ENCODE measurements at regions not wholly inside any gene's neighbourhood (a gene's known extent, or its start where the extent isn't known, plus 50 kb on each side); places are given as distances from the start of the nearest gene placed in this dataset.
A peak's percentile ranks its signal among the peaks of the same experiment; 100 is the strongest.

DNA sequence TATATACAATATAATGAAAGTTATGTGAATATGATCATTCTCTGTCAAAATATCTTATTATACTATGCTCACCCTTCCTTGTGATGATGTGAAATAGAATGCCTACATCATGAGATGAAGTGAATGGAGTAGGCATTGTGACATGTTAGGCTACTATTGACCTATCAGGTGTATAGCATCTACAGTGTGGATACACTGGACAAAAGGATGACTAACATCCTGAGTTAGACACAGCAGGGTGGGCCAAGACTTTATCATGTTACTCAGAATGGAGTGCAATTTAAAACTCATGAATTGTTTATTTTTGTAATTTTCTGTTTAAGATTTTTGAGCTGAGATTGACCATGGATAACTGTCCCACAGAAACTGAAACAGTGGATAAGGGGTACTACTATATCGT, 53.4 kb upstream of the NAV3 start:
- Histone ChIP-seq H3K9ac (ENCODE audit: low read length in 5 of 5) (no peak overlapping the region), H3K27ac (ENCODE audit: low read depth, low read length) (no peak overlapping the region), H3K4me1 (ENCODE audit: control insufficient read depth in 5 of 5, insufficient read depth in 5 of 5, low read length in 5 of 5) (peaks cover 0 to 13% (median 0%) of the 10 kb centered on the region in 5 donors)

DNA sequence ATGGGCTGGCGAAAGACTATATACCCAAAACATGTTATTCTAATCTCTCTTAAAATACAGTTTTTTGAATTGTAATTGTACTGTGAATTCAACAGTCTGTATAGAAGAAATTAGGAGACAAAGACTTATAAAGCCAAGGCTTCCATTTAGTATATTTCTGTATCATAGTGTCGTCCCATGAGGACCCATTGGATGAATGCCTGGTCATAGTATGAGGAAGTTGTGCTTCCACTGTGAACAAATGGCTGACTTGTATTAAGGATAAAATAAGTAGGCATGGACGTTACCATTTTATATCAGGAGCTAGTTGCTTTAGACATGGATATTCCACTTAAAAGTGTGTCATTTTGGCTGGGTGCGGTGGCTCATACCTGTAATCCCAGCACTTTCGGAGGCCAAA, 55.9 kb upstream of the NAV3 start:
- Histone ChIP-seq H3K9me3 (ENCODE audit: control insufficient read depth in 5 of 5, low read length in 5 of 5) (no peaks in the 10 kb centered on the region), H3K36me3 (ENCODE audit: control insufficient read depth in 5 of 5, insufficient read depth in 5 of 5, low read length in 5 of 5) (no peaks in the 10 kb centered on the region), H3K27ac (ENCODE audit: low read depth, low read length) (no peak overlapping the region), H3K9ac (ENCODE audit: low read length in 5 of 5) (no peak overlapping the region), H3K27me3 (ENCODE audit: control insufficient read depth in 5 of 5, insufficient read depth in 4 of 5, low read length in 5 of 5) (no peaks in the 10 kb centered on the region), H3K4me3 (ENCODE audit: low read depth in 1 of 5, low read length in 5 of 5) (no peak overlapping the region), H3K4me1 (ENCODE audit: control insufficient read depth in 5 of 5, insufficient read depth in 5 of 5, low read length in 5 of 5) (peaks cover 0 to 8% (median 0%) of the 10 kb centered on the region in 5 donors)

More for the DNA sequence above, 53.4 kb upstream of the NAV3 start:
- no peaks in the 10 kb centered on the region for H3K27me3 ChIP-seq (ENCODE audit: control insufficient read depth in 5 of 5, insufficient read depth in 4 of 5, low read length in 5 of 5)
- H3K36me3 ChIP-seq (ENCODE audit: control insufficient read depth in 5 of 5, insufficient read depth in 5 of 5, low read length in 5 of 5) = no peaks in the 10 kb centered on the region
- H3K9me3 ChIP-seq (ENCODE audit: control insufficient read depth in 5 of 5, low read length in 5 of 5) = no peaks in the 10 kb centered on the region
- no peak overlapping the region for H3K4me3 ChIP-seq (ENCODE audit: low read depth in 1 of 5, low read length in 5 of 5)

DNA sequence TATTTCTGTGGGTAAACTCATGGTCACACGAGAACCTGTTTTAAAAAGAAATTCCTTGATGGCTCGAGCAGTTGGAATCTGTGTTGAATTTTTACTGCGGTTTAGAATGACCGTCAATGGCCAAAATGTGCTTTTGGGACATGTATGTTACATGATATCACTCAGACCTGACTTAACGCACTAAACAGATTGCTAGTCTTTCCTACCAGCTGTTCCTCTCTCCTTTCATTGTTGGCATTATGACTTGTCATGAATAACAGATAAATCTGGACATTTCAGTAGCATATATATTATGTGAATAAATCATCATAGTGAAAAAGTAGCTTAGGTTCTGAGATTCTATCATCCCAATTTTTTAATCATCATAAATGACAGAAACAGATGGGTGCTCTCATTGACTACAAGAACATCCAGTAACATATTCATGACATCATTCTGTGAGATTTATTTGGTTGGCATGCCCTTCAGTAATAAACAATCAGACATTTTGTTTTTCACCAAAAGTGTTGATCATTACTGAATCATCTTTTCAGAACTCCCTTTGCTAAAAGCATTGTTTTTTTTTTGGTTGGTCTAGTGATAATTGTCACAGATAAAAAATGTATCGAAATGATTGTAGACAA, 57.9 kb upstream of the NAV3 start:
- no peak overlapping the region for H3K4me3 ChIP-seq (ENCODE audit: low read depth in 1 of 5, low read length in 5 of 5)
- H3K4me1 ChIP-seq (ENCODE audit: control insufficient read depth in 5 of 5, insufficient read depth in 5 of 5, low read length in 5 of 5) = no peaks in the 10 kb centered on the region
- no peaks in the 10 kb centered on the region for H3K36me3 ChIP-seq (ENCODE audit: control insufficient read depth in 5 of 5, insufficient read depth in 5 of 5, low read length in 5 of 5)
- H3K27me3 ChIP-seq (ENCODE audit: control insufficient read depth in 5 of 5, insufficient read depth in 4 of 5, low read length in 5 of 5) = no peaks in the 10 kb centered on the region
- H3K27ac ChIP-seq (ENCODE audit: low read depth, low read length) = no peak overlapping the region
- peaks cover 0 to 6% (median 2%) of the 10 kb centered on the region in 5 donors for H3K9me3 ChIP-seq (ENCODE audit: control insufficient read depth in 5 of 5, low read length in 5 of 5)
- H3K9ac ChIP-seq (ENCODE audit: low read length in 5 of 5) = no peak overlapping the region

DNA sequence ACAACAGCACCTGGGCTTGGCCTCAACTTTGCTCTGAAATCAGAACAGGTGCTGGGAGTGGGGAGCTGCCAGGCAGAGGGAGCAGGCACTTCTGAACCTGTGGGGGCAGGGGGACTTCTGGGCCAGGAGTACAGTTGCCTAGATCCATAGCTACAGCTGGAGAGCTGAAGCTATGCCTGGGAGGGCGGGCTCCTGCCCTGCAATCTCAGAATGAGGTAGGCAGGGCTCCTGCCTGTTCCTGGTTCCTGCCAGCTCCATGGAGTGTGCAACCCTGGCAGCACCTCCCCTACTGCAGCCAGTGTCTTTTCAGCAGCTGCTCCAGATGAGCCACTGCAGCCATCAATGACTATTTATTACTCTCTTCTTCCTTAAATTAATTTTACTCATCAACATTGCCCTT, 62.1 kb upstream of the NAV3 start:
- H3K4me1 ChIP-seq (ENCODE audit: control insufficient read depth in 5 of 5, insufficient read depth in 5 of 5, low read length in 5 of 5) = peaks cover 0 to 24% (median 9%) of the 10 kb centered on the region in 5 donors
- no peak overlapping the region for H3K4me3 ChIP-seq (ENCODE audit: low read depth in 1 of 5, low read length in 5 of 5)
- peaks cover 0 to 2% (median 0%) of the 10 kb centered on the region in 5 donors for H3K36me3 ChIP-seq (ENCODE audit: control insufficient read depth in 5 of 5, insufficient read depth in 5 of 5, low read length in 5 of 5)
- no peak overlapping the region for H3K27ac ChIP-seq (ENCODE audit: low read depth, low read length)
- no peak overlapping the region for H3K9ac ChIP-seq (ENCODE audit: low read length in 5 of 5)
- H3K27me3 ChIP-seq (ENCODE audit: control insufficient read depth in 5 of 5, insufficient read depth in 4 of 5, low read length in 5 of 5) = no peaks in the 10 kb centered on the region
- H3K9me3 ChIP-seq (ENCODE audit: control insufficient read depth in 5 of 5, low read length in 5 of 5) = peaks cover 0 to 11% (median 4%) of the 10 kb centered on the region in 5 donors

DNA sequence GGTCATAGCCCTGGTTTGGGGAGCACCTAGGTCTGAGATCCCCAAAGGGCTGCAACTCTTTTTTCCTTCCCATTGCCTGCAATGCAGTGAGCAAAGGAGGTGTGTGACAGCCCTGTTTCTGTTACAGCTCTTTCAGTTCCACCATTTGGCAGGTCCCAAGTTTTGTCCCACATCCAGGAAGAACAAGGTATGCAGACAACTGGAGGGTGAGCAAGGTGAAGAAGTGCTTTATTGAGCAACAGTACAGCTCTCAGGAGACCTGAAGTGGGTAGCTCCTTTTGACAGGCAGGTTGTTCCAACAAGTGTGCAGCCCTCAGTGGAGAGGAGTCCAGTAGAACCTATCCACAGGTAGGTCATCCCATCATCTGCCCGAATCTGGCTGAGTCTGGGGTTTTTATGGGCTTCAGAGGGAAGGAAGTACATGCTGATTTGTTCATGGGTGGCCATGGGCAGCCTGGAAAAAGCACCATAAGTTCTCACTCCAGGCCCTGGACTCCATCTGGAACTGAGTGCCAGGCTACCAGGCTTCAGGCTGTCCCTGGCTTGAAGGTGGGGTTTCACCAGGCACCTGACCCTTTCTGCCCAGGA, 62.8 kb upstream of the NAV3 start:
- peaks cover 0 to 11% (median 4%) of the 10 kb centered on the region in 5 donors for H3K9me3 ChIP-seq (ENCODE audit: control insufficient read depth in 5 of 5, low read length in 5 of 5)
- no peaks in the 10 kb centered on the region for H3K27me3 ChIP-seq (ENCODE audit: control insufficient read depth in 5 of 5, insufficient read depth in 4 of 5, low read length in 5 of 5)
- H3K9ac ChIP-seq (ENCODE audit: low read length in 5 of 5) = no peak overlapping the region
- no peak overlapping the region for H3K27ac ChIP-seq (ENCODE audit: low read depth, low read length)
- H3K4me1 ChIP-seq (ENCODE audit: control insufficient read depth in 5 of 5, insufficient read depth in 5 of 5, low read length in 5 of 5) = peaks cover 0 to 24% (median 9%) of the 10 kb centered on the region in 5 donors
- H3K4me3 ChIP-seq (ENCODE audit: low read depth in 1 of 5, low read length in 5 of 5) = peak overlapping the region in 1 of 5 donors; percentile 17
- H3K36me3 ChIP-seq (ENCODE audit: control insufficient read depth in 5 of 5, insufficient read depth in 5 of 5, low read length in 5 of 5) = peaks cover 0 to 2% (median 0%) of the 10 kb centered on the region in 5 donors

DNA sequence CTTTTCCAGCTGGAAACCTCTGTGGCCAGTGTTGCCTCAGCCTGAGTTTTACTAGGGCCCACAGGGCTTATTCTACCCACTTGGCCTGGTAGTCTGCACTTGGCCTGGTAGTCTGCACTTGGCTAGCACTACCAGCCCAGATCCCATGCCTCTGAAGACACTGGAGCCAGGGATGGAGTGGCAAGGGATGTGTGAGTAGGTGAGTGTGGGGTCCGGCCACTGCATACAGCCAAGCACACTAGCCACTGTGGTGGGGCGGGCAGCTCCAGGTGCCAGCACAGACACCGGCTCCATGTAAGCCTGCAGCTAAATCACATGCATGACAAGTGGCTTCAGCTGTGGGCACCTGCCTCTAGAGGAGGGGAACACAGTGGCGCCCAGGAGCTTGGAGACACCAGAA, 63.4 kb upstream of the NAV3 start:
- H3K4me3 ChIP-seq (ENCODE audit: low read depth in 1 of 5, low read length in 5 of 5) = no peak overlapping the region
- H3K36me3 ChIP-seq (ENCODE audit: control insufficient read depth in 5 of 5, insufficient read depth in 5 of 5, low read length in 5 of 5) = peaks cover 0 to 2% (median 0%) of the 10 kb centered on the region in 5 donors
- H3K9me3 ChIP-seq (ENCODE audit: control insufficient read depth in 5 of 5, low read length in 5 of 5) = peaks cover 0 to 11% (median 4%) of the 10 kb centered on the region in 5 donors

DNA sequence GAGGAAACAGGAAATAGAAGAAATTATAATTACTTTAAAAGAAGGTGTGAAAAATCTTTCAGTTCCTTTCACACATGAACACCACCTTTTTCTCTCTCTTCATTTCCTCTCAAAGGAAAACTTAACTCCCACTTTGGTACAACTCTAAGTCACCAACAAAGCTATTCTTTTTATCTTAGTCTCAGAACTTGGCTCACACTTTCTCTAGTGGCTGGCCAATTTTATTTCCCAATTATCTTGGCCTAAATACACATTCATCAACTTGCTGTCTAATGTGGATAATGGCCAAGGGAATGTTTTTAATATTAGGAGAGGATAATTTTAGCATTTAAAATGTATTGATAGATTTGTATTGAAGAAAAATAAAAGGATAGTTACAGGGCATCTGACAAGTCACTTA, 64.5 kb upstream of the NAV3 start:
- Histone ChIP-seq H3K9me3 (ENCODE audit: control insufficient read depth in 5 of 5, low read length in 5 of 5) (peaks cover 0 to 11% (median 4%) of the 10 kb centered on the region in 5 donors), H3K27ac (ENCODE audit: low read depth, low read length) (no peak overlapping the region), H3K9ac (ENCODE audit: low read length in 5 of 5) (no peak overlapping the region), H3K36me3 (ENCODE audit: control insufficient read depth in 5 of 5, insufficient read depth in 5 of 5, low read length in 5 of 5) (peaks cover 0 to 2% (median 0%) of the 10 kb centered on the region in 5 donors), H3K4me3 (ENCODE audit: low read depth in 1 of 5, low read length in 5 of 5) (no peak overlapping the region), H3K4me1 (ENCODE audit: control insufficient read depth in 5 of 5, insufficient read depth in 5 of 5, low read length in 5 of 5) (peaks cover 0 to 24% (median 9%) of the 10 kb centered on the region in 5 donors), H3K27me3 (ENCODE audit: control insufficient read depth in 5 of 5, insufficient read depth in 4 of 5, low read length in 5 of 5) (no peaks in the 10 kb centered on the region)

More for the DNA sequence above, 63.4 kb upstream of the NAV3 start:
- no peak overlapping the region for H3K27ac ChIP-seq (ENCODE audit: low read depth, low read length)
- H3K9ac ChIP-seq (ENCODE audit: low read length in 5 of 5) = no peak overlapping the region
- H3K4me1 ChIP-seq (ENCODE audit: control insufficient read depth in 5 of 5, insufficient read depth in 5 of 5, low read length in 5 of 5) = peaks cover 0 to 24% (median 9%) of the 10 kb centered on the region in 5 donors
- no peaks in the 10 kb centered on the region for H3K27me3 ChIP-seq (ENCODE audit: control insufficient read depth in 5 of 5, insufficient read depth in 4 of 5, low read length in 5 of 5)

DNA sequence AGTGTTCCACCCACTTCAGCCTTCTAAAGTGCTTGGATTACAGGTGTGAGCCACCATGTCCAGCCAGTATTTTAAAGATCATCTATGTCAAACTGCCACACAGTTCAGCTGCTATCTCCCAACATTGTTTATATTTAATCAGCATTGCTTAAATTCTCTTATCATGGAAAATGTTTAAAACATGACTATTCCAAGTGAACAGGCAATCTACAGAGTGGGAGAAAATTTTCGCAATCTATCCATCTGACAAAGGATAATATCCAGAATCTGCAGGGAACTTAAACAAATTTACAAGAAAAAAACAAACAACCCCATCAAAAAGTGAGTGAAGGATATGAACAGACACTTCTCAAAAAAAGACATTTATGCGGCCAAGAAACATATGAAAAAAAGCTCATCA, 69.4 kb upstream of the NAV3 start:
- Histone ChIP-seq H3K9ac (ENCODE audit: low read length in 5 of 5) (no peak overlapping the region), H3K9me3 (ENCODE audit: control insufficient read depth in 5 of 5, low read length in 5 of 5) (no peaks in the 10 kb centered on the region), H3K36me3 (ENCODE audit: control insufficient read depth in 5 of 5, insufficient read depth in 5 of 5, low read length in 5 of 5) (peaks cover 0 to 2% (median 0%) of the 10 kb centered on the region in 5 donors), H3K27ac (ENCODE audit: low read depth, low read length) (no peak overlapping the region), H3K4me1 (ENCODE audit: control insufficient read depth in 5 of 5, insufficient read depth in 5 of 5, low read length in 5 of 5) (peaks cover 0 to 12% (median 9%) of the 10 kb centered on the region in 5 donors), H3K27me3 (ENCODE audit: control insufficient read depth in 5 of 5, insufficient read depth in 4 of 5, low read length in 5 of 5) (no peaks in the 10 kb centered on the region), H3K4me3 (ENCODE audit: low read depth in 1 of 5, low read length in 5 of 5) (no peak overlapping the region)

DNA sequence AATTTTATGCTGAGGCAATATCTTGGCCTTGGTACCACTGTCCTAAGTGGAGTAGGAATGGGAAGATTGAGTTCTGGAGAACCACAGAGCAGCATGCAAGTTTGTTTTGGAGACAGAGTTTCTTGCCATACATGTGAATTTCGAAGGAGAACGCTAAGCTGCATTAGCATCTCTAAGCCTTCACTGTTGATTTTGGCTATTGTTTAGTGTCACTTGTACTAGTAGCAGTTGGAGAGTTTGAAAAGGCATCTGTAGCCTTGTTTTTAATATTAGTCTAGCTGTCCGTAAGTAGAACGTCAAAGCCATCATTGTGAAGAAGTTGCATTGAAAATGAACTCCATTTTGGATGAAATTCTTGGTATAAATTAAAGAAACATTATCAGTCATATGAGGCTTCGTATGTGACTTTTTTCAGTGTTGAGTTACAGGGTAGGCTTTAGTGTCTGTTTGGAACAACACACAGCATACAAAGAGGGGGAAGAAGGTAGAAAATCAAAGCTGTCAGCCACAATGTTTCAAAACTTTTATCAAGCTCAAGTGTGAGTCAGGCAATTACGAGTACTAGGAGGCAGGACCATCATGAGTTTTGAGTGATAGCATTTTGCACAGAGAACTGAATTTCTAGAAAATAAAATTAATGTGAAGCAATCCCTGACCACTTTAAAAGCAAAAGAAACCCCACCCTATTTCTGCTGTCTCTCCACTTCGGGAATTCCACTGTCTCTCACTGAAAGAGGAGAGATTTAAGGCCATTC, 70.2 kb upstream of the NAV3 start:
- no peak overlapping the region for H3K27ac ChIP-seq (ENCODE audit: low read depth, low read length)
- H3K4me3 ChIP-seq (ENCODE audit: low read depth in 1 of 5, low read length in 5 of 5) = no peak overlapping the region
- H3K4me1 ChIP-seq (ENCODE audit: control insufficient read depth in 5 of 5, insufficient read depth in 5 of 5, low read length in 5 of 5) = peaks cover 0 to 4% (median 1%) of the 10 kb centered on the region in 5 donors
- H3K9me3 ChIP-seq (ENCODE audit: control insufficient read depth in 5 of 5, low read length in 5 of 5) = no peaks in the 10 kb centered on the region
- no peaks in the 10 kb centered on the region for H3K27me3 ChIP-seq (ENCODE audit: control insufficient read depth in 5 of 5, insufficient read depth in 4 of 5, low read length in 5 of 5)
- H3K9ac ChIP-seq (ENCODE audit: low read length in 5 of 5) = no peak overlapping the region
- peaks cover 0 to 2% (median 0%) of the 10 kb centered on the region in 5 donors for H3K36me3 ChIP-seq (ENCODE audit: control insufficient read depth in 5 of 5, insufficient read depth in 5 of 5, low read length in 5 of 5)

DNA sequence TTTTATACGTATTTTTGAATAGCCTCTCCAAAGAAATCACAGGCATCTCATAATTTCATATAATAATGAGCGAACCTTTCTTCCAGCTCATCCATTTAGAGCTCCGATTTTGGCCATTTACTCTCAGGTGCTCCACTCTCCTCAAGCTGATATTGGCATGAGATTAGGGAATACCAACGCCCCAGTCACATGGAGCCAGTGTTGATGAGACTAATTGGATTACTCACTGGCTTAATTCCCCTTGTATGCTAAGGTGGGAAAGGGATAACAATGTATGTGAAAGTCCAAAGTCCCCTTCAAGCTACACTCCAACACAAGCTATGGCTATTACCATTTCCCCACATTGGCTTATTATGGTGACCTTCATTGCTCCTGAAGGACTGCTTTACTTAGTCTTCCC, 76.6 kb upstream of the NAV3 start:
- Histone ChIP-seq H3K4me3 (ENCODE audit: low read depth in 1 of 5, low read length in 5 of 5) (no peak overlapping the region), H3K36me3 (ENCODE audit: control insufficient read depth in 5 of 5, insufficient read depth in 5 of 5, low read length in 5 of 5) (no peaks in the 10 kb centered on the region), H3K9me3 (ENCODE audit: control insufficient read depth in 5 of 5, low read length in 5 of 5) (no peaks in the 10 kb centered on the region), H3K9ac (ENCODE audit: low read length in 5 of 5) (no peak overlapping the region), H3K27me3 (ENCODE audit: control insufficient read depth in 5 of 5, insufficient read depth in 4 of 5, low read length in 5 of 5) (no peaks in the 10 kb centered on the region), H3K4me1 (ENCODE audit: control insufficient read depth in 5 of 5, insufficient read depth in 5 of 5, low read length in 5 of 5) (no peaks in the 10 kb centered on the region), H3K27ac (ENCODE audit: low read depth, low read length) (no peak overlapping the region)
